CD4-positive, alpha-beta T cell treated with Interleukin-15 for 1 hour (primary cell): ENCODE measurements at regions not wholly inside any gene's neighbourhood (a gene's known extent, or its start where the extent isn't known, plus 50 kb on each side); places are given as distances from the start of the nearest gene placed in this dataset.

Source experiments
- DNase-seq: peaks from one replicate; pipeline ENCODE4 v3.0.0-alpha.2; 2020

GRCh38 chr5:144582066-144582465 lies 411.4 kb downstream of the KCTD16 start:
- no peak for DNase-seq

DNA sequence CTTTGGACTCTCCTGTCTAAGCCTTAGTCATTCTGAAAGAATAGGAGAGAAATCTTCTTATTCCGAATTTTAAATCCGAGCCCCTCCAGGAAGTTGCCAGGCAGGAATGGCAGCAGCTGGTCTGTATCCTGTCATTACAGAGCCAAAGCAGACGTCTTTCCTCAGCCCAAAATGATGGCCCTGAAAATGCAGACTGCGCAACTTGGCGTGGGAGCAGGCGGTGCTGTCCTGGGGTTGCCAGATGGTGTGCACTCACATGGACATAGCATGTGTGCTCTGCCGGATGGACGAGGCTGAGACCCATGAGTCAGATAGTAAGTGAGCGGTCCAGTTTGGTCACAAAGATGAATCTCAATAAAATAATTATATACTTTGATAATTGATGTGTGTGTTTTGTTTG lies 410.4 kb downstream of the KCTD16 start:
- no peak for DNase-seq

GRCh38 chr5:144577676-144578075 lies 407.0 kb downstream of the KCTD16 start:
- DNase-seq: no peak

GRCh38 chr5:144575736-144576135 lies 405.1 kb downstream of the KCTD16 start:
- DNase-seq: no peak

- DNase-seq: no peak
These were observed 396.7 kb downstream of the KCTD16 start for GRCh38 chr5:144567421-144567780.

DNA sequence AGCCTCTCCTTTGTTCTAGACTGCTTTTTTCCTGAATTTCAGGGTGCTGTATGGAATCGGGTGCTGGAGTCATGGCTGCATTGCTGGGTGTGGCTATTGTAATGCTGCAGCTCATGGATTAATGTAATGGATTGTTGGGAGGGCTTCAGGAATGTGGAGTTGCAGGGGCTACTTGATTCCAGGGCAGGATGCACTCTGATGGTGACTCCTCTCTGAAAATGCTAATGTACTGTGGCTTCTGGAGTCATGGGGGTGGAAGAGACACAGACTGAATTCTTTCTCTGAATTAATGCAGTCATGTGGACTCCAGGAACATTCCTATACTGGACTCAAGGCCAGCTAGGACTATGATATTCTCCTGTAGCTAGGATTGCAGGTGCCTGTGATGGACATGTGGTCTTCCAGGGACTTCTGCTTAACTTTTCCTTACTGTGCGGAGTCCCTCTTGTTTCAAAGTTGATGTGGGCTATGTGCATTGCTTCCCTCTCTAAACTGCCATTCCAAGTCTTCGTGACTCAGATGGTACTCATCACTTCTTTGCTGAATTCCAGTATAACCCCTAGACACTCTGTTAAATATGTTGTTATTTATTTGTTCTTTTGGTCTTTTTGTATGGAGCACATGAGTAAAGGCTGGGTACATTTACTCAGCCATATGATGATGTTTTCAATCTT lies 396.2 kb downstream of the KCTD16 start:
- DNase-seq: no peak

DNA sequence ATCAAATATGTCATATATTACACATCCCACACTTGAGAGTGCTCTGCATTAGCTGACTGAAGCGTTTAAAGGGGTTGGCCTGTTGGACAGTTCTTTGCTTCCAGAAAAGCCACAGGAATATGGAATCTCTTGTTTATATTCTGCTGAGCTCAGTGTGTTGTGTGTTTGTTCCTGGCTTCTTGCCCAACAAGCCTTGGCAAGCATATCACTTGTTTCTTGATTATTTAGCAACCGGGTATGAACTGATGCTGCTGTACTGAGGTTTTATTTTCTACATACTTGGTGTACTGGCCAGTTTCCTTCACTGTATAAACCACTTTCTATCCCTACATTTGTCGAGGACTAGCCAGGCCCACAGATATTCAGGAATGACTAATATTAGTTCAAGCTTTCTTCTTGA lies 378.9 kb downstream of the KCTD16 start:
- no peak for DNase-seq

DNA sequence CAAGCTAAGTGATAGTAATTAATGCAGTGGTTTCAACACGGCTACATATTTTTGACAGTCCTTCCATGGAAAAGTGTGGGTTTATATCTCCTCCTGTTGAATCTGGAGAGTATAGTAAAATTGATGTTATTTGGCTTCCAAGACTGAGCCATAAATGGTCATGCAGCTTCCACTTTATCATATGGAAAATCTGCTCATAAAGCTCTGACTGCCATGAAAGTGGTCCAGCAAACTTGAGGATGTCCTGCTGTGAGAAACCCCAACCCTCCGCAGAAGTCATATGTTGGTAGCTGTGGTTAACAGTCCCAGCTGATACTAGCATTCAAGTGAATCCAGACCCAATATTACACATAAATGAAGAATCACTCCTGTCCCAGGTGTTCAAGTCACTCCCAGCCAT lies 378.3 kb downstream of the KCTD16 start:
- DNase-seq: no peak

DNA sequence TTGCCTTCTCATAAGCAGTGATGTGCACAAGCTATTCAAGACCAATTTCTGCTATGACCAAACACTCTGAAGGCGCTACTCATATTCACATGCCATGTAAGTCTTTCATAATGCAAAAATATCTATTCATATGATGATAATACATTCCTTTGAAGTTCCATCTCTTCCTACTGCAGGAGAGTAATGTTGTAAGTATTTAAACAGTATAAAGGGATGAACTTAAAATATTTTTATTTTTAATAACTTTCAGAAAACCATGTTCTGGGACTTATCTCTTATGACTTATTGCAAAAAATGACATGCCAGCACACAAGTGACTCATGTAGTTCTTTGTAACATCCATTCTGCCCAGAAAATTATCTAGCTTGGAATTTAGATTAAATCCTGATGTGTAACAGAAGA lies 376.4 kb downstream of the KCTD16 start:
- no peak for DNase-seq

GRCh38 chr5:144538845-144539244 lies 368.2 kb downstream of the KCTD16 start:
- DNase-seq: no peak
